HS-5 (cell line): ENCODE measurements at regions not wholly inside any gene's neighbourhood (a gene's known extent, or its start where the extent isn't known, plus 50 kb on each side); places are given as distances from the start of the nearest gene placed in this dataset.

Experiments
- DNase-seq: peaks from one replicate; pipeline ENCODE4 v3.0.0-alpha.2; 2012; ENCODE audit warnings: low read depth

GRCh38 chr5:167759057-167759821 lies 532.2 kb upstream of the WWC1 start:
- peak; percentile 95 for DNase-seq

DNA sequence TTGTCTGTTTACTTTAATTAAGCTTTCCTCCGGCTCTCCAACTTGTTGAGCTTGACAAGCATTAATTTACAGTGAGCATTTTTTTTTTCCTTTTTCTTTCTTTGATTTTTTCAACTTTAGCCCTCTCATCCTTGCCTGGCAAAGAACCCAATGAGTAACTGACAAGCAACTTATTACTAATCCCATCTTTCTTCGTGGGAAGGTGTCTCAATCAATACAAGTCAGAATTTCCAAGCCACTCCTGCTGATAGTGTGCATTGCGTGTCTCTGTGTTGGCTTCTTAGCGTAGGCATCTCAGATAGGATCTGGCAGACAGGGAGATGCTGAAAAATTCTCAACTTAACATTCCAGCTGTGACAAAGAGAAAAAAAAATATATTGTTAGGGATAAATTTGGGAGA lies 527.7 kb upstream of the WWC1 start:
- DNase-seq = peak; percentile 95

DNA sequence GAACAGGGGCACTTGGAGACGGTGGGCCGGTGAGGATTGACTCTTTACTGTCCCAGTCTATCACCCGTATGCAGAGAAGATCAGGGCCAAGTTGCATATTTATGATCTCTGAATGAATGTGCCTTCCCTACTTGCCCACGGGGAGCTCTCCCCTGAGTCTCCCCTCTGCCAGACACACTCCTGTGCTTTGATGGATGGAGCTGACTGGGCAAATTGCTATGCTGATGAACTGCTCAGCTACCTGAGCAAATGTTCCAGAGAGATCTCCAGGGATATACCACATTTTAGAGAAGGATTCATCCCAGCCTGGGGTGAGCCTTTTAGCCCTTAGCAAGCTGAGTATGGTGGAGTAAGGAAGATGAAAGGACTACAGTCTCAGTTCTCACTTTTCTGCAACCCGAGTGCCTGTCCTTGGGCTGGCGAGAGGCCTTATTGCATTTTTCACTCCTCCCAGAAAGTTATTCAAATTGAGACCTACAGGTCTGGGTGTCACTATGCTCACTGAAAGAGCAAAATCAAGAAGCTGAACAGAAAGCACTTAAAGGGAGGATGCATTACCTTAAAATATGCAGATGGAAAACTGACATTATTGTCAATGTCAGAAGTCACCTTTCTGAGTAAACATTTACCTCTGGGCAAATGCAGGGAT lies 526.7 kb upstream of the WWC1 start:
- DNase-seq = no peak

- no peak for DNase-seq
These were observed 526.1 kb upstream of the WWC1 start for GRCh38 chr5:167765352-167765751.

- DNase-seq = no peak
These were observed 524.5 kb upstream of the WWC1 start for GRCh38 chr5:167766957-167767356.

DNA sequence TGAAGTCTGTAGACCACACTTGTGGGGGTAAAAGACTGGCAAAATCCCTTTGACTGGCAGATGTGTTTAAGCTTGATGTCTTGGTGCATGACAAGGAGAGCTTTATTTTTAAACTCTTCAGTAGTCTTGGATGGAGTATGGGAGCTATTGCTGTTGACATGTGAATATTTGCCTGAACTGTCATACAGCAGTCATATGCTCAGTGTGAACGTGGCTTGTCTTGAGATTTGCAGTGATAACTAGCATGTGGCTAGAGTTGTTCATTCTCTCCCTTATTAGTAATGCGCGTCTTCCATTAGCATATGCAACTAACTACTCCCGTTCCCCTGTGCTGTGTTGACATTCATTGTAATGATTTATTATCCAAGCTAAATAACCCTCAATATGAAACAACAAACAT lies 523.6 kb upstream of the WWC1 start:
- DNase-seq = no peak

DNA sequence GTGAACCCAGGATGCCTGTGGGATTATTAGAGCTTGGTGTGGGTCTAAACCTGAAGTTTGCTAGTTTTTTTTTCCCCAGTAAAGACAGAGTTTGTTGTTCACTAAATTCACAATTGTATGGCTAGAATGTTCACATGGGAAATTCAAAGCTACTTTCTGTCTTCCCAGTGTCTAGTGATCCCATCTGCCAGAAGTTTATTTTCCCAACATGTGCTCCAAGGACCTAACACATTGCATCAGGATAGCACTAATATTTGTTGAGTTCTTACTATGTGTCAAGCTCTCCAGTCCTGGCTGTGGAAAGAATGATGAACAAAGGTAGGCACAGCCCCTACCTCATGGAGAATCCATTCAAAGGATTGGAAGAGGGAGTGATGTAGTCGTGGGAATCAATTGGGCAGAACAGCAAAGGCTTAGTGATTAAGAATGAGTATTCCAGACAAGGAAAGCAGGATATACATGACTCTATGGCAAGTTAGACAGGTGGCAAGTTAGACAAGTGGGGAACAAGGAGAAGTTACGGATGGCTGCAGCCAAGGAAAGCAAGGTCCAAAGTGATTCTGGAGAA lies 521.5 kb upstream of the WWC1 start:
- no peak for DNase-seq

- peak; percentile 91 for DNase-seq
These were observed 521.0 kb upstream of the WWC1 start for GRCh38 chr5:167770461-167770860.

- no peak for DNase-seq
These were observed 519.9 kb upstream of the WWC1 start for GRCh38 chr5:167771571-167771970.

DNA sequence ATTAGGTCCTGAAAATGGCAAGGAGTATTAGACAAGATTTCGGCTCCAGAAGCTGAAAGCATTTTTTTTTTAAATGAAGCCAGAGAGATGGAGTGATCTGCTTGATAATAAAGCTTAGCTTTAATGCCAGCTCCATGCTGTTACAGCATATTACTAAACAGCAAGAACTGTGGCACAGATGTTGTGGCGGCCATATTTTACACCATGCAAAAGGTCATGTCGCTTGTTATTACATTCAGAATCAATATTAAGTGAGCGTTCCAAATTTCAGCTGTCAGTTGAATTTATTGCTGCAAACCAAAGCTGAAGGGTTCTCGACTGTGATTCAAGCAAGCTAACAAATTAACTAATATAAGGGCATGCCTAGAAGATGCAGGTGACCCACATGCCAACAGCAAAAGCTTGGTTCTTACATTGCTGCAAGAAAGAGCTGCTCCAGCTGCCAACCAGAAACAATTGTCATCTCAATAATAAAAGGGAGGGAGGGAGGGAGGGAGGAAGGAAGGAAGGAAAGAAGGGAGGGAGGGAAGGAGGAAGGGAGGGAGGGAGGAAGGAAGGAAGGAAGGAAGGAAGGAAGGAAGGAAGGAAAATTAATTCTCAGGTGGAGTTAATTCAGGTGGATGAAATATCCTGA lies 517.7 kb upstream of the WWC1 start:
- no peak for DNase-seq

DNA sequence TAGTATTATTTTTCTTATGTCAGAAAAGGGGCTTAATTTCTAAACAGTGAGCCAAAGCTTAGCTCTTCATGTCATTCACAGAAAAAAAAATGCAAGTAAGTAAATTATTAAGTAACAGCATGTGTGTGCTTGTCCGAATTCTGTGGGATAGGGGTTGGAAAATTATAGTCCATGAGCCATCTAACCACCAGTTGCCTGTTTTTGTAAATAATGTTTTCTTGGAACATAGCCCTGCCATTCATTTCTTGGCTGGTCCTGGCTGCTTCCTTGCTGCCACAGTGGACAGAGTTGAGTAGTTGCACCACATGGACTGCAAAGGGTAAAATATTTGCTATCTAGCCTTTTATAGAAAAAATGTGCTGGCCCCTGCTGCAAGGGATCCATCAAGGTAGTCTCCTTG lies 513.7 kb upstream of the WWC1 start:
- no peak for DNase-seq

DNA sequence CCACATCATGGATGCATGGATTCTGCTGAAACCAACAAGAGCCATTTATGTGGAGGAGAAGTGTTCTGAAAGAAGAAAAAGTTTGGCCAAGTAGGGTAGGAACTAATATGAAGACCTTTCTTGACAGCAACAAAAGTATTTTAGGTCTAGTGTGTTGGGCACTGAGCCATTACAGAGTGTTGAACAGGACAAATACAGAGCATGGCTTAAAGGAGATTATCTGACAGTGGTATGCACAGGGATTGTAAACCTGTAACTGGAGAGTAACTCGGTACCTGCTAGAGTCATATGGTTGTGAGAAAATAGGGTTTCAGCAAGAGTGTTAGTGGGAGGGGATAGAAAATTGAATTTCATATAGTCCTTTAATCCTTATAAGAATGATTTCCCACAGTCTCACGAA lies 513.2 kb upstream of the WWC1 start:
- no peak for DNase-seq

DNA sequence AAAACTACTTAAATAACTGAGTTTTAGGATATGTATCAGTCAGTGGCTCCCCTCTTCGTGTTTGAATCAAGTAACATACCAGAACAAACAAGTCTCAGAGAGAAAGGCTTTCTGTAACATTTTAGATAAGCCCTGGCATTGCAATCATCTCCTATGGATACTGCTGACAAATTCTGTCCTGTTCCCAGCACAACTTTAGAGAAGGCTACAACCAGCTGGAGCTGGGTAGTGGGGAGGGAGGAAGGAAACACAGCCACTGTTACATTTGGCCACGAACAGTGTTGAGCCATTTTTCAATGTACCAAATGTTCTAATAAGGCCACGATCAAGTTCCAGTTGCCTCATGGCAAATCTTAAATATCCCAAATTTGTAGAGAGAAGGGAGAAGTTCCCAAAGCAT lies 511.8 kb upstream of the WWC1 start:
- no peak for DNase-seq

DNA sequence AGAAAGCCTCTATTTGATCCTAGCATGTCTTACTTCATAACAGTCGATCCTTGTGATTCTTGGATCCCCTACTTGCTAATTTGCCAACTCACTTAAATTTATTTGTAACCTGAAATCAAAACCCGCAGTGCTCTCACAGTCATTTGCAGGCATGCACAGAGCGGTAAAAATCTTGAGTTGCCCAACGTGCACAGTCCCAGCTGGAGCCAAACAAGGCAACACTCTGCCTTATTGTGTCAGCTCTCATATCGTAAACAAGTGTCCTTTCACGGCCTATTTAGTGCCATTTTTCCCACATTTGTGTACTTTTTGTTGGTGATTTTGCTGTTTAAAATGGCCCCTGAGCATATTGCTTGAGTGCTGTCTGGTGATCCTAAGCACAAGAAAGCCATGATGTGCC lies 511.3 kb upstream of the WWC1 start:
- DNase-seq = no peak

GRCh38 chr5:167783145-167783817 lies 508.2 kb upstream of the WWC1 start:
- DNase-seq = no peak

DNA sequence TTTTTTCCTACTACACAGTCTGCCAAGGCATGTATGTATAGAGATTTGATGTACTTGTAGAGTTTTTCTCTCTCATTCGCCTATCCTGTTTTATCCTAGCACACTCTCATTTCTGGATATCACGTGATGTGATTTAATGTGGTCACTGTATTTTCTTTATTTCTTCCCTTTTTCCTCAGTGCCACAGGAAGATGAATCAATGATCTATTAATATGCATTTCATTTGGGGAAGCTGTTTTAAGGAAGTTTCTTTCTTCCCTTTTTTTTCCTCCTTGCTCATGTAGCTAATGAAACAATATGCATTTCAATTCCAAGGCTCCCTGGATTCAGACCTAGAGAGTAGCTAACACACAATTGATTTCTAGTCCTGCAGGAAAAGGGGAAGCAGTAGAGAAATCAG lies 506.3 kb upstream of the WWC1 start:
- DNase-seq = no peak

DNA sequence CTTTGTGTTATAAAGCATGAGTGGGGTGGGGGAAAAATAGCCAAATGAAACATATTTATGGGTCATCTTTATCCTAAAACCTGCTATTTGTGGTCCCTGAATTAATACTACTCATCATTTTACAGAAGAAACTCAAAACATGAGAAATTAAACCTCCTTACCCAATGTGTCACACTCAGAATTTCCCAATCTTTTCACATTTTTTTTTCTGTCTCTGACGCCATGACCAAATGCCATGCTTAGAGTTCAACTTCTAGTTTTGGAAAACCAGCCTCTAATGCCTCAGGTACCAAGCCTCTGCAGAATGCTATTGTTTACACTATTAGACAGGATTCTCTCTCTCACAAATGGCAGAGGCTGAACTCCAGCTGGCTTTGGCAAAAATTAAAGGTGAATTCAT lies 505.5 kb upstream of the WWC1 start:
- DNase-seq = no peak

DNA sequence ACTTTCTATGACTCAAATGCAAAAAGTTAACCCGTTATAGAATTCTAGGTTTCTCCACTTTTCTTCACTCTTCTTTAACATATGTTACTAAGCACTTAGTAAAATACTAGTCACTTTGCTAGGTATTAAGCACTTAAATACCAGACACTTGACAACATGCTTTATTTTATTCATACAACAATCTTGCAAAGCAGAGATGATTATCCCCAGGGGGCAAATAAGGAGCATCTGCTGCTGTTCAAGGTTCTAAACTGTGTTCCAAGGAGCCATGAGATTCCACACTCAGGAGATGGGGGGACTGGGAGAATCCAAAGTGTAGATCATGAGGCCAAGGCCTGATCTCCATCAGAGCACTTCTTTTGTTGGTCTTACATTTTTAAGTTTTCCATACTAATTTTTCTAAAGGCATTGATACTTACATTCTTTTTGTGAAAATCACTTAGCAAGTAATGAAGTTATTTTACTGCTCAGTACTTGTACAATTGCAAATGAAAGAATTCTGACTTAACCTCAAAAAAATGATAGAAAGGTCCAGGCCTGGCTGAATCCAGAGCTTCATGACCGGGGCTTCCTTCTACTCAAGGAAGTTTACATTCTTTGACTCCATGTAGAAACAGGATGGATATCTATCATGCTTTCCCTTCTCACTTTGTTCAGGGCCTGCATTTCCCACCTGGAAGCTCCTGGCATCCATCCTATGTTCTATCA lies 504.4 kb upstream of the WWC1 start:
- no peak for DNase-seq

GRCh38 chr5:167790045-167790444 lies 501.4 kb upstream of the WWC1 start:
- DNase-seq = no peak

DNA sequence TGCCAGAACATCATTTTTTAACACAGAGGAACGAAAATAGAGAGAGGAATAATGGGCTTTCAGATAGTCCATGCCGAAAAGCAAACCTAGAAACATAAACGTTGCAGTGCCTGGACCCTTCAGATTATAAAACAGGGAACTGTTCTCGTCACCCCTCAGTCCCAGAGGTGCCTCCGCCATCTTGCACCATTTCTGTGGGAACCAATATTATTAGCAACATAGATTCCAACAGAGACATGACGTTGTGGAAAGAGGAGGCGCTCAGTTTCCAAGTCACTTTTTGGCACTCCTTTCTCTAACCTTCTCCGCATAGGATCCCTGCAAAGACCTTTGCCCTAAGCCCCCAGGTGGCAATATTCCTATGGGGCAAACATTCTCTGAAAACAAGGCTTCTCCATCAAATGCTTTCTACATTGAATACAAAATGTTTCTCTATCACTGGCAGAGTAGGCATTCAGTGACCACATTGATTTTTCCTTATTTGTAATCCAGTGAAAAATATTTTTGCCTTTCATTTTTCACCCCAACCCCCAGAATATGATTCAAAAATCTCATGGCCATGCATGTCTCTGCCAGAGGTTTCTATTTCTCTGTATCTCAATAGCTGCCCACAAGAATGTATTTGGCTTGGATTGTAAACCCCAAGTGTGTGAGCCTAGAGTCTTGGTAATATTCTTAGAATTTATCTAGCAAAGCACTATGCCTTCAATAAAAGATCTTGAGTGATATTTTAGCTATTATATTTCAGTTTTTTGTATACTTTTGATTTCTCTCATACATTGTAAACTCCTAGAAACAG lies 500.8 kb upstream of the WWC1 start:
- DNase-seq = no peak

GRCh38 chr5:167792514-167792913 lies 498.9 kb upstream of the WWC1 start:
- no peak for DNase-seq
